Neuron (in vitro differentiated cells): ENCODE measurements at regions not wholly inside any gene's neighbourhood (a gene's known extent, or its start where the extent isn't known, plus 50 kb on each side); places are given as distances from the start of the nearest gene placed in this dataset.

Source experiments
- H2AFZ ChIP-seq: one replicate; pipeline ENCODE4 v1.6.1; 2013; ENCODE audit warnings: low read depth, mild to moderate bottlenecking, inconsistent platforms, low read length, moderate library complexity
- H3K27me3 ChIP-seq: one replicate; pipeline ENCODE4 v1.6.1; 2013; ENCODE audit warnings: low read length; ENCODE audit not compliant: insufficient read depth
- H3K36me3 ChIP-seq: one replicate; pipeline ENCODE4 v1.6.1; 2013; ENCODE audit warnings: low read length; ENCODE audit not compliant: insufficient read depth
- H3K4me1 ChIP-seq: one replicate; pipeline ENCODE4 v1.6.1; 2013; ENCODE audit warnings: low read length; ENCODE audit not compliant: insufficient read depth
- H3K4me3 ChIP-seq: 2 replicates; pipeline ENCODE4 v1.5.1; 2013; ENCODE audit warnings: mild to moderate bottlenecking, low read length, moderate library complexity
- H3K9me3 ChIP-seq: one replicate; pipeline ENCODE4 v1.6.1; 2013; ENCODE audit warnings: low read length

GRCh38 chr5:125190232-125191087, 444.0 kb upstream of the ZNF608 start:
- no peaks in the 10 kb centered on the region for H3K27me3 ChIP-seq
- no peaks in the 10 kb centered on the region for H3K36me3 ChIP-seq
- H3K9me3 ChIP-seq: no peaks in the 10 kb centered on the region
- peak overlapping the region; percentile 2 for H3K4me3 ChIP-seq
- no peak overlapping the region for H2AFZ ChIP-seq
- peaks cover 45% of the 10 kb centered on the region for H3K4me1 ChIP-seq

DNA sequence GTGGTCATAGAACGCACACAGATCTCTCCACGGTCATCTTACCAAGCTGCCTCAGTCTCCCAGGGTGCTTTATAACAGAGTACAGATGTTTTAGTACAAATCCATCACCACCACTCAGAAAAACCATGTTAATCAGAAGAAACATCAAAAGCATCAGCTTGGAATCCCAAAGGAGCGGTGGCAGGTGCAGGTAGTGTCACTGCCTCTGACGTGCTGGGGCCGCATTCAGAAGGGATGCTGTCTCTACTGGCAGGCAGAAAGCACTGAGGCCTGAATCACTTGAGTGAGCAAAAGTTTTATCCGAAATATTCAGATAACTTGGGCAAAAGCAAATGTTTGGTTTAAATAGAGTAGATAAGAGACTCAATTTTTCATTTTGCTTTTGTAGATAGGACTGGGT, 448.4 kb upstream of the ZNF608 start:
- peaks cover 68% of the 10 kb centered on the region for H3K4me1 ChIP-seq
- no peak overlapping the region for H3K4me3 ChIP-seq

GRCh38 chr5:125196481-125197111, 450.2 kb upstream of the ZNF608 start:
- Histone ChIP-seq H3K4me1 (peaks cover 68% of the 10 kb centered on the region), H3K27me3 (no peaks in the 10 kb centered on the region)

More for the DNA sequence above, 448.4 kb upstream of the ZNF608 start:
- H3K27me3 ChIP-seq: no peaks in the 10 kb centered on the region
- H3K9me3 ChIP-seq: no peaks in the 10 kb centered on the region
- no peaks in the 10 kb centered on the region for H3K36me3 ChIP-seq
- no peak overlapping the region for H2AFZ ChIP-seq

GRCh38 chr5:125197321-125197720, 450.9 kb upstream of the ZNF608 start:
- Histone ChIP-seq H3K36me3 (no peaks in the 10 kb centered on the region), H3K9me3 (no peaks in the 10 kb centered on the region), H3K4me1 (peaks cover 64% of the 10 kb centered on the region), H3K27me3 (no peaks in the 10 kb centered on the region), H3K4me3 (no peak overlapping the region), H2AFZ (no peak overlapping the region)

More at GRCh38 chr5:125196481-125197111, 450.2 kb upstream of the ZNF608 start:
- H2AFZ ChIP-seq: no peak overlapping the region
- H3K4me3 ChIP-seq: no peak overlapping the region
- no peaks in the 10 kb centered on the region for H3K9me3 ChIP-seq
- H3K36me3 ChIP-seq: no peaks in the 10 kb centered on the region

- no peaks in the 10 kb centered on the region for H3K36me3 ChIP-seq
- H3K4me3 ChIP-seq: no peak overlapping the region
- no peaks in the 10 kb centered on the region for H3K27me3 ChIP-seq
- no peaks in the 10 kb centered on the region for H3K9me3 ChIP-seq
- peaks cover 62% of the 10 kb centered on the region for H3K4me1 ChIP-seq
- peak overlapping the region; percentile 14 for H2AFZ ChIP-seq
These were observed 452.0 kb upstream of the ZNF608 start for GRCh38 chr5:125198270-125198974.

DNA sequence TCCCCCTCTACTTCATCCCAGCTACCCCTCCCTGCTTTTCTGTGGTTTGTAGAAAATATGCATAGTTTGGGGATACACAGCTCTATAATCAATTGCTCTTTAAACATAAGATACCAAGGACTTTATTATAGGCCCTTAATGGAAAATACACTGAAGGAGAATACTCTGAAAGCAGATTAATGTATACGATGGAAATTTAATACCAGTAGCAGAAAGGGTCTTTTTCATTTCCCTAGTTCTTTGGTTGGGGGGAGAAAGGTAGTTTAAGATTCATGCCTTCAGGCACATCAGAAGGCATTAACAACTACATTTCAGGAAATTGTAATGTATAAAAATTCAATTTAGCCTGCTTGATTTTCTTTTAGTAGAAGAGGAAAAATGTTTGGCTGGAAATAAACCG, 452.9 kb upstream of the ZNF608 start:
- Histone ChIP-seq H3K36me3 (no peaks in the 10 kb centered on the region), H2AFZ (peak overlapping the region; percentile 14), H3K4me3 (no peak overlapping the region), H3K9me3 (no peaks in the 10 kb centered on the region), H3K4me1 (peaks cover 62% of the 10 kb centered on the region), H3K27me3 (no peaks in the 10 kb centered on the region)

DNA sequence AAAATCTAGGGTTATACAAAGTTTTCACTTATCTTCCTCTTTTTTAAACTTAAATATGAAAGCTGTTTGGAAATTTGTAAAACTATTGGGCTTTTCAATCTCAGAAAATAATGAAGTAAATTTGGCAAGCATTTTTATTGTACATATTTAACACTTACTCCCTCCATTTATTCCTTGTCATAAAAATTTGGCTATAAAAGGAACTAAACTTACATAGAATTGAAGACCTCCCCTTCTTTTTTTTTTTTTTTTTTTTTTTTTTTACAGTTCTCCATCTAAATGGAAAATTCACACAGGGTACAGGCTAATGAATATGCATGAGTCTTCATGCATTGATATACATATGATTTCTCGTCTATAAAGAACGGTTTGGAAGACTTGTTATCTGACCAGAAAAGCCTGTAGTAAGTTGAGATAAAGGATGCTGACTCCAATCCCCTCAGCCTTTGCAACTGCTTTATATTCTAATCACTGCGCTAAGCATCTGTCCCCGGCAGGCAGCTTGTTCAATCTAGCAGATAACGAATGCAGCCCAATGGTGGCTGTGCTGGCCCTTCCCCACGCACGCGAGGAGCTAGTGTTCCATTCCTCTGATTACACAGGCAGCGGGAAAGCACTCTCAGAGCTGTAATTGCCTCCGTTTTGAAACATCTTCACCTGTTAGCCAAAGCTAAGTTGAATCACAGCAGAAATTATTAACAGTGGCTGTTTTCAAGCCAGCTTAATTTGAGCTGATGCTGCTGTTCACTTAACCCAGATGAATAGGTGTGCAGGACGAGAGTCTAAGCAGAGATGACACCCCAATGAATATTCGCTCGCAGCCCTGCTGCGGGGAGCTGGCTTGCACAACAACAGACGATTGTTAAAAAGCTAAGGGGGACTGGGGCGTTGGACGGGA, 453.8 kb upstream of the ZNF608 start:
- no peaks in the 10 kb centered on the region for H3K9me3 ChIP-seq
- H3K4me3 ChIP-seq: peak overlapping the region; percentile 44
- H2AFZ ChIP-seq: peak overlapping the region; percentile 11
- H3K27me3 ChIP-seq: no peaks in the 10 kb centered on the region
- peaks cover 62% of the 10 kb centered on the region for H3K4me1 ChIP-seq
- no peaks in the 10 kb centered on the region for H3K36me3 ChIP-seq

GRCh38 chr5:125200866-125201373, 454.5 kb upstream of the ZNF608 start:
- Histone ChIP-seq H3K9me3 (no peaks in the 10 kb centered on the region), H3K36me3 (no peaks in the 10 kb centered on the region), H3K27me3 (no peaks in the 10 kb centered on the region), H3K4me3 (peak overlapping the region; percentile 44), H3K4me1 (peaks cover 62% of the 10 kb centered on the region), H2AFZ (peak overlapping the region; percentile 11)

DNA sequence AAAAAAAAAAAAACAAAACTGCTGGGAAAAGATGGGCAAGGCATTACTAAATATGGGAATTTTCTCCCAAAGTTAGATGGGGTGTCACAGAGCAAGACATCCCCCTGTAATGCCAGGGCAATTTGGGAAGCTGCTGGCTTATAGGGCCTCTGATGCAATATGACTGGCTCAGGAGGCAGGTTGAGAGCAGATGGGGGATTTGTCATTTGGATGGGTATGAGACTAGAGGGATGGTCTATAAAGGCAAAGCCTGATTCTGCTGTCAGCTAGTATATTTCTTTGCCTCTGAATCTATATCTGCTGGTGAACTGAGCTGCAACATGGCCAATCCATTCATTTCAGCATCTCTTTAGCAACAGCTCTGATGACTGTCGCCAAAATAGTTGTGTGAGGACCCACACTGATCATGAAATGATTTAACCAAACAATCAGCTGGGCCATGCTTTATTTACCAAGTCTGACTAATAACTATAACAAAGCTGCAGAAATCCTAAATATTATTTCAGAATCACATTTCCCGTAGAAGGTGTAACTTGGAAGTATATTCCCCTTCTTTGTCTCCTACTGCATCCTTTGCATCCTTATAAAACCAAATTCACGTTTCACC, 455.1 kb upstream of the ZNF608 start:
- H3K9me3 ChIP-seq: no peaks in the 10 kb centered on the region
- no peaks in the 10 kb centered on the region for H3K36me3 ChIP-seq
- H3K4me1 ChIP-seq: peaks cover 60% of the 10 kb centered on the region
- H3K27me3 ChIP-seq: no peaks in the 10 kb centered on the region
- no peak overlapping the region for H2AFZ ChIP-seq
- no peak overlapping the region for H3K4me3 ChIP-seq

GRCh38 chr5:125202353-125202752, 455.9 kb upstream of the ZNF608 start:
- Histone ChIP-seq H3K36me3 (no peaks in the 10 kb centered on the region), H3K27me3 (no peaks in the 10 kb centered on the region), H3K9me3 (no peaks in the 10 kb centered on the region), H3K4me3 (no peak overlapping the region), H2AFZ (no peak overlapping the region), H3K4me1 (peaks cover 51% of the 10 kb centered on the region)

GRCh38 chr5:125202871-125203438, 456.5 kb upstream of the ZNF608 start:
- H3K4me3 ChIP-seq: no peak overlapping the region
- peaks cover 45% of the 10 kb centered on the region for H3K4me1 ChIP-seq
- H2AFZ ChIP-seq: no peak overlapping the region
- H3K9me3 ChIP-seq: no peaks in the 10 kb centered on the region
- H3K36me3 ChIP-seq: no peaks in the 10 kb centered on the region
- no peaks in the 10 kb centered on the region for H3K27me3 ChIP-seq

- H3K36me3 ChIP-seq: no peaks in the 10 kb centered on the region
- H3K27me3 ChIP-seq: no peaks in the 10 kb centered on the region
- no peak overlapping the region for H3K4me3 ChIP-seq
- no peak overlapping the region for H2AFZ ChIP-seq
- H3K9me3 ChIP-seq: no peaks in the 10 kb centered on the region
- H3K4me1 ChIP-seq: peaks cover 36% of the 10 kb centered on the region
These were observed 457.5 kb upstream of the ZNF608 start for GRCh38 chr5:125203912-125204311.
